Hematopoietic multipotent progenitor cell (in vitro differentiated cells): ENCODE measurements at regions not wholly inside any gene's neighbourhood (a gene's known extent, or its start where the extent isn't known, plus 50 kb on each side); places are given as distances from the start of the nearest gene placed in this dataset.
"Not testable (repeated sequence)": the region's sequence is repeated elsewhere in the genome, so short reads cannot be mapped to it uniquely, and the experiment has no call there.

Experiments
- DNase-seq, 3 donors: peaks; one replicate each; pipeline ENCODE4 v3.0.0-alpha.2; 2011 to 2015; ENCODE audit warnings: low read depth in 2 of 3, low spot score in 2 of 3

- peak in 1 of 3 donors; percentile 40 for DNase-seq
These were observed 172.7 kb upstream of the LMCD1 start for GRCh38 chr3:8328967-8329366.

GRCh38 chr3:8329598-8329997 is 172.0 kb upstream of the LMCD1 start:
- no peak for DNase-seq

GRCh38 chr3:8336456-8336855 is 165.2 kb upstream of the LMCD1 start:
- DNase-seq, result no peak

GRCh38 chr3:8338424-8338823 is 163.2 kb upstream of the LMCD1 start:
- DNase-seq, result no peak

- peak in 2 of 3 donors; percentile 39 to 77 for DNase-seq
These were observed 159.8 kb upstream of the LMCD1 start for GRCh38 chr3:8341821-8342247.

GRCh38 chr3:8343058-8343457 is 158.6 kb upstream of the LMCD1 start:
- DNase-seq, result no peak

GRCh38 chr3:8345398-8345797 is 156.2 kb upstream of the LMCD1 start:
- DNase-seq, result peak in 1 of 3 donors; percentile 36

- DNase-seq, result no peak
These were observed 153.5 kb upstream of the LMCD1 start for GRCh38 chr3:8348076-8348475.

GRCh38 chr3:8352475-8352874 is 149.1 kb upstream of the LMCD1 start:
- no peak for DNase-seq

GRCh38 chr3:8353364-8353763 is 148.3 kb upstream of the LMCD1 start:
- no peak for DNase-seq

- no peak for DNase-seq
These were observed 146.3 kb upstream of the LMCD1 start for GRCh38 chr3:8355346-8355745.

- not testable (repeated sequence) for DNase-seq
These were observed 145.6 kb upstream of the LMCD1 start for GRCh38 chr3:8356066-8356465.

- no peak for DNase-seq
These were observed 143.8 kb upstream of the LMCD1 start for GRCh38 chr3:8357859-8358258.

GRCh38 chr3:8359133-8359532 is 142.5 kb upstream of the LMCD1 start:
- no peak for DNase-seq

GRCh38 chr3:8363200-8363599 is 138.4 kb upstream of the LMCD1 start:
- DNase-seq, result no peak

- no peak for DNase-seq
These were observed 136.1 kb upstream of the LMCD1 start for GRCh38 chr3:8365541-8365940.

- DNase-seq, result no peak
These were observed 135.3 kb upstream of the LMCD1 start for GRCh38 chr3:8366219-8366810.

- DNase-seq, result no peak
These were observed 133.0 kb upstream of the LMCD1 start for GRCh38 chr3:8368598-8368997.

GRCh38 chr3:8369638-8370037 is 132.0 kb upstream of the LMCD1 start:
- no peak for DNase-seq

- DNase-seq, result peak in 1 of 3 donors; percentile 12
These were observed 130.5 kb upstream of the LMCD1 start for GRCh38 chr3:8371085-8371551.

GRCh38 chr3:8371960-8372463 is 129.6 kb upstream of the LMCD1 start:
- DNase-seq, result no peak

GRCh38 chr3:8380904-8381704 is 120.5 kb upstream of the LMCD1 start:
- DNase-seq, result no peak
